Neural progenitor cell (in vitro differentiated cells): ENCODE measurements at regions not wholly inside any gene's neighbourhood (a gene's known extent, or its start where the extent isn't known, plus 50 kb on each side); places are given as distances from the start of the nearest gene placed in this dataset.

Experiments
- EZH2 ChIP-seq: fragments of 200-600 bp; sonication (generic); IDR thresholded peaks from 2 replicates; pipeline ENCODE4 v1.6.1; 2017; ENCODE audit warnings: antibody characterized with exemption, mild to moderate bottlenecking, moderate library complexity
- EZH2phosphoT487 ChIP-seq: fragments of 200-600 bp; sonication (generic); IDR thresholded peaks from 2 replicates; pipeline ENCODE4 v1.6.1; 2017; ENCODE audit warnings: antibody characterized with exemption
- TF ChIP-seq, protein P1 (sequence below): fragments of 200-600 bp; sonication (generic); IDR thresholded peaks from 2 replicates; pipeline ENCODE4 v1.5.1; 2017; ENCODE audit warnings: antibody characterized with exemption, mild to moderate bottlenecking

DNA sequence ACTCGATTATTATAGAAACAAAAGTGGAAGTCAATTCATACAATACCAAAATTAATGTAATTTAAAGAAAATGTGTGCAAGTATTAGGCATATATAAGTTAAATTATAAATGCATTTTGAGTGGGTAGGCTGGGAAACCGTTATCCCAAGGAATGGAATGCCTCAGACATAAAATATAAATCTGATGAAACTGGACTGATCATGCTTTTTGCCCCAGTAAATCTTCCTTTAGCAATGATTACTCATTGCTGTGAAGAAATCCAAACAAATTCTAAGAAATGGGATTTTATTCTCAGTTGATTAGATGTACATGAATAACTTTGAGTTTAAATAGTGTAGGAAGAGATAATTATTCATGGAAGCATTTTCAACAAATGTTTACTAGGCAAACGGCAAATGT, 185.5 kb upstream of the KCNMB2 start:
- TF ChIP-seq EZH2: no peak
- TF ChIP-seq, protein P1, sequence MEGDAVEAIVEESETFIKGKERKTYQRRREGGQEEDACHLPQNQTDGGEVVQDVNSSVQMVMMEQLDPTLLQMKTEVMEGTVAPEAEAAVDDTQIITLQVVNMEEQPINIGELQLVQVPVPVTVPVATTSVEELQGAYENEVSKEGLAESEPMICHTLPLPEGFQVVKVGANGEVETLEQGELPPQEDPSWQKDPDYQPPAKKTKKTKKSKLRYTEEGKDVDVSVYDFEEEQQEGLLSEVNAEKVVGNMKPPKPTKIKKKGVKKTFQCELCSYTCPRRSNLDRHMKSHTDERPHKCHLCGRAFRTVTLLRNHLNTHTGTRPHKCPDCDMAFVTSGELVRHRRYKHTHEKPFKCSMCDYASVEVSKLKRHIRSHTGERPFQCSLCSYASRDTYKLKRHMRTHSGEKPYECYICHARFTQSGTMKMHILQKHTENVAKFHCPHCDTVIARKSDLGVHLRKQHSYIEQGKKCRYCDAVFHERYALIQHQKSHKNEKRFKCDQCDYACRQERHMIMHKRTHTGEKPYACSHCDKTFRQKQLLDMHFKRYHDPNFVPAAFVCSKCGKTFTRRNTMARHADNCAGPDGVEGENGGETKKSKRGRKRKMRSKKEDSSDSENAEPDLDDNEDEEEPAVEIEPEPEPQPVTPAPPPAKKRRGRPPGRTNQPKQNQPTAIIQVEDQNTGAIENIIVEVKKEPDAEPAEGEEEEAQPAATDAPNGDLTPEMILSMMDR: no peak
- no peak for TF ChIP-seq EZH2phosphoT487
